ENCODE measurements at regions not wholly inside any gene's neighbourhood (a gene's known extent, or its start where the extent isn't known, plus 50 kb on each side); places are given as distances from the start of the nearest gene placed in this dataset.

- Histone ChIP-seq H3K4me3 (ENCODE audit: low read length, poor library complexity, severe bottlenecking) (no peak overlapping the region), H3F3A (ENCODE audit: low read depth) (no peaks in the 10 kb centered on the region), H3K9me3 (ENCODE audit: insufficient read depth, low read depth, low read length) (no peaks in the 10 kb centered on the region), H3K4me2 (ENCODE audit: low read depth, low read length, poor library complexity, severe bottlenecking) (no peak overlapping the region), H3K36me3 (ENCODE audit: insufficient read depth, low read length) (no peaks in the 10 kb centered on the region), H3K4me1 (ENCODE audit: insufficient read depth, low read length, poor library complexity, severe bottlenecking) (no peaks in the 10 kb centered on the region), H3K79me2 (ENCODE audit: insufficient read depth, low read length) (no peaks in the 10 kb centered on the region), H3K27me3 (ENCODE audit: insufficient read depth, low read length, poor library complexity, severe bottlenecking) (no peaks in the 10 kb centered on the region), H3K9me2 (replicated peaks; ENCODE audit: low read depth, low read length) (no peaks in the 10 kb centered on the region), H2AFZ (ENCODE audit: low read length) (no peak overlapping the region), H3K9ac (ENCODE audit: low read depth, low read length, poor library complexity, severe bottlenecking) (no peak overlapping the region), H4K20me1 (ENCODE audit: insufficient read depth, low read length, poor library complexity, severe bottlenecking) (no peaks in the 10 kb centered on the region)
- no peak for TF ChIP-seq EZH2phosphoT487 (IDR thresholded peaks at IDR 0.05; ENCODE audit: borderline replicate concordance)
- TF ChIP-seq CTCF (conservative IDR thresholded peaks at IDR 0.05; ENCODE audit: low read length): no peak
Measured at GRCh38 chr1:75984781-75985180, 52.6 kb upstream of the ASB17 start.

GRCh38 chr1:75985827-75986226 lies 53.6 kb upstream of the ASB17 start:
- Histone ChIP-seq H3K27me3 (ENCODE audit: insufficient read depth, low read length, poor library complexity, severe bottlenecking) (no peaks in the 10 kb centered on the region), H3K9me3 (ENCODE audit: insufficient read depth, low read depth, low read length) (no peaks in the 10 kb centered on the region), H2AFZ (ENCODE audit: low read length) (no peak overlapping the region), H3K36me3 (ENCODE audit: insufficient read depth, low read length) (no peaks in the 10 kb centered on the region), H3K4me1 (ENCODE audit: insufficient read depth, low read length, poor library complexity, severe bottlenecking) (no peaks in the 10 kb centered on the region), H3K4me3 (ENCODE audit: low read length, poor library complexity, severe bottlenecking) (no peak overlapping the region), H3K9ac (ENCODE audit: low read depth, low read length, poor library complexity, severe bottlenecking) (no peak overlapping the region), H3K79me2 (ENCODE audit: insufficient read depth, low read length) (no peaks in the 10 kb centered on the region), H3K9me2 (replicated peaks; ENCODE audit: low read depth, low read length) (no peaks in the 10 kb centered on the region), H4K20me1 (ENCODE audit: insufficient read depth, low read length, poor library complexity, severe bottlenecking) (no peaks in the 10 kb centered on the region), H3F3A (ENCODE audit: low read depth) (no peaks in the 10 kb centered on the region), H3K4me2 (ENCODE audit: low read depth, low read length, poor library complexity, severe bottlenecking) (no peak overlapping the region)
- TF ChIP-seq EZH2phosphoT487 (IDR thresholded peaks at IDR 0.05; ENCODE audit: borderline replicate concordance) (no peak), CTCF (conservative IDR thresholded peaks at IDR 0.05; ENCODE audit: low read length) (no peak)

- Histone ChIP-seq H3K79me2 (ENCODE audit: insufficient read depth, low read length) (no peaks in the 10 kb centered on the region), H3K27me3 (ENCODE audit: insufficient read depth, low read length, poor library complexity, severe bottlenecking) (no peaks in the 10 kb centered on the region), H3K9me3 (ENCODE audit: insufficient read depth, low read depth, low read length) (no peaks in the 10 kb centered on the region), H3K4me1 (ENCODE audit: insufficient read depth, low read length, poor library complexity, severe bottlenecking) (no peaks in the 10 kb centered on the region), H2AFZ (ENCODE audit: low read length) (no peak overlapping the region), H3K36me3 (ENCODE audit: insufficient read depth, low read length) (no peaks in the 10 kb centered on the region), H3K4me2 (ENCODE audit: low read depth, low read length, poor library complexity, severe bottlenecking) (no peak overlapping the region), H3K9ac (ENCODE audit: low read depth, low read length, poor library complexity, severe bottlenecking) (no peak overlapping the region), H4K20me1 (ENCODE audit: insufficient read depth, low read length, poor library complexity, severe bottlenecking) (no peaks in the 10 kb centered on the region), H3F3A (ENCODE audit: low read depth) (no peaks in the 10 kb centered on the region), H3K4me3 (ENCODE audit: low read length, poor library complexity, severe bottlenecking) (no peak overlapping the region), H3K9me2 (replicated peaks; ENCODE audit: low read depth, low read length) (no peaks in the 10 kb centered on the region)
- TF ChIP-seq EZH2phosphoT487 (IDR thresholded peaks at IDR 0.05; ENCODE audit: borderline replicate concordance) (no peak), CTCF (conservative IDR thresholded peaks at IDR 0.05; ENCODE audit: low read length) (no peak)
Measured at GRCh38 chr1:75986478-75986877, 54.3 kb upstream of the ASB17 start.

Measured in Loucy (cell line).